ENCODE measurements at regions not wholly inside any gene's neighbourhood (a gene's known extent, or its start where the extent isn't known, plus 50 kb on each side); places are given as distances from the start of the nearest gene placed in this dataset.
A peak's percentile ranks its signal among the peaks of the same experiment; 100 is the strongest.

GRCh38 chr4:179128299-179128698, 1686.1 kb upstream of the AGA start:
- DNase-seq (ENCODE audit: low read depth): no peak
- in situ Hi-C loops (cut with HindIII; ENCODE audit: low sequenced_read_pairs): no loop called here
- TF ChIP-seq CTCF (IDR thresholded peaks at IDR 0.05; ENCODE audit: low read depth, low read length, missing control alignments): no peak
- H3K4me3 ChIP-seq (ENCODE audit: low read depth, low read length): no peak overlapping the region

GRCh38 chr4:179130122-179130714, 1688.0 kb upstream of the AGA start:
- no peak overlapping the region for H3K4me3 ChIP-seq (ENCODE audit: low read depth, low read length)
- in situ Hi-C loops (cut with HindIII; ENCODE audit: low sequenced_read_pairs): no loop called here
- TF ChIP-seq CTCF (IDR thresholded peaks at IDR 0.05; ENCODE audit: low read depth, low read length, missing control alignments): no peak
- DNase-seq (ENCODE audit: low read depth): no peak

GRCh38 chr4:179145746-179146525, 1703.7 kb upstream of the AGA start:
- TF ChIP-seq CTCF (IDR thresholded peaks at IDR 0.05; ENCODE audit: low read depth, low read length, missing control alignments): no peak
- DNase-seq (ENCODE audit: low read depth): peak; percentile 65
- in situ Hi-C loops (cut with HindIII; ENCODE audit: low sequenced_read_pairs): no loop called here
- no peak overlapping the region for H3K4me3 ChIP-seq (ENCODE audit: low read depth, low read length)

GRCh38 chr4:179151770-179152169, 1709.5 kb upstream of the AGA start:
- TF ChIP-seq CTCF (IDR thresholded peaks at IDR 0.05; ENCODE audit: low read depth, low read length, missing control alignments): no peak
- in situ Hi-C loops (cut with HindIII; ENCODE audit: low sequenced_read_pairs): no loop called here
- no peak overlapping the region for H3K4me3 ChIP-seq (ENCODE audit: low read depth, low read length)
- DNase-seq (ENCODE audit: low read depth): no peak

GRCh38 chr4:179163147-179163546, 1720.9 kb upstream of the AGA start:
- no peak overlapping the region for H3K4me3 ChIP-seq (ENCODE audit: low read depth, low read length)
- in situ Hi-C loops (cut with HindIII; ENCODE audit: low sequenced_read_pairs): no loop called here
- DNase-seq (ENCODE audit: low read depth): no peak
- no peak for TF ChIP-seq CTCF (IDR thresholded peaks at IDR 0.05; ENCODE audit: low read depth, low read length, missing control alignments)

DNA sequence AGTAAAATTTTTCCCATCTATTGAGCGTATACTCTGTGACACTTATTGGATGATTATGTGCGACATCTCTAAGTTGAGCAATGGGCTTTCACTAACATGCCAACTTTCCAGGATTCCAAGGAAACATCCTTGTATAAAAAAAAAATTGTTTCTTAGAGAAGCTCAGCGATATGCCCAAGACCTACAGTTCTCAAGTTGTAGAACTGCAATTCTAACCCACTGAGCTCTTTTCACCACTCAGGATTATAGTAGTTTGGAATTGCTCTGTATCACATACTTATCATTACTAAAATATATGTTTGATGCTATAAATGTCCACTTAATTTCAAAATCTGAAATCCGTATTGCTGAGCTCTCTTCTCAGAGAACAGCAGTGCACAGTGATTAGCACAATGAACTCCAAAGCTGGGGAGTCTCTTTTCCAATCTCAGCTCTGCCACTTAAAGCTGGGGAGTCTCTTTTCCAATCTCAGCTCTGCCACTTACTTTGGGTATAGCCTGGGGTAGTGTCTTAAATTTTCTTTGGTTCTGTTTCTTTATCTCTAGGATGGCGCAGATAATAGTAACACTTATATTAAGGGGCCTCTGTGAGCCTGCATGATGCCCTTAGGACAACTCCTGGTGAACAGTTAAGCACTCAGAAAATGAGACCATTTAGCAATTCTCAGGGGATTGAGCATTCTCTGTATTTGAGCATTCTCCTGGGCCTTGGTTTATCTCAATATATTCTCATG, 1722.2 kb upstream of the AGA start:
- in situ Hi-C loops (cut with HindIII; ENCODE audit: low sequenced_read_pairs): no loop called here
- no peak for DNase-seq (ENCODE audit: low read depth)

More for the DNA sequence above, 1722.2 kb upstream of the AGA start:
- TF ChIP-seq CTCF (IDR thresholded peaks at IDR 0.05; ENCODE audit: low read depth, low read length, missing control alignments): no peak
- H3K4me3 ChIP-seq (ENCODE audit: low read depth, low read length): no peak overlapping the region

Measured in astrocyte of the cerebellum (primary cell).